GM21526 (cell line): ENCODE measurements at regions not wholly inside any gene's neighbourhood (a gene's known extent, or its start where the extent isn't known, plus 50 kb on each side); places are given as distances from the start of the nearest gene placed in this dataset.
A peak's percentile ranks its signal among the peaks of the same experiment; 100 is the strongest.

ENCODE experiments used
- ATAC-seq: cut with Tn5 transposase; IDR thresholded peaks from one replicate; pipeline ENCODE4 v1.9.1; 2021; ENCODE audit warnings: moderate library complexity; ENCODE audit not compliant: unreplicated experiment, low FRiP score

- no peak for ATAC-seq
Measured at GRCh38 chr12:24724814-24725213, 224.1 kb downstream of the BCAT1 start.

- ATAC-seq = no peak
Measured at GRCh38 chr12:24723759-24724158, 225.1 kb downstream of the BCAT1 start.

- no peak for ATAC-seq
Measured at GRCh38 chr12:24721191-24721590, 227.7 kb downstream of the BCAT1 start.

- ATAC-seq = peak; percentile 76
Measured at GRCh38 chr12:24719293-24719721, 229.6 kb downstream of the BCAT1 start.

GRCh38 chr12:24718617-24719016 is 230.3 kb downstream of the BCAT1 start:
- ATAC-seq = no peak

GRCh38 chr12:24714237-24714636 is 234.7 kb downstream of the BCAT1 start:
- ATAC-seq = no peak

- ATAC-seq = no peak
Measured at GRCh38 chr12:24711056-24712008, 237.6 kb downstream of the BCAT1 start.

GRCh38 chr12:24709216-24709615 is 239.7 kb downstream of the BCAT1 start:
- ATAC-seq = no peak

GRCh38 chr12:24708718-24709117 is 240.2 kb downstream of the BCAT1 start:
- ATAC-seq = no peak

- no peak for ATAC-seq
Measured at GRCh38 chr12:24708043-24708442, 240.9 kb downstream of the BCAT1 start.

- no peak for ATAC-seq
Measured at GRCh38 chr12:24707334-24707733, 241.6 kb downstream of the BCAT1 start.

- peak; percentile 99 for ATAC-seq
Measured at GRCh38 chr12:24705741-24706358, 243.1 kb downstream of the BCAT1 start.

GRCh38 chr12:24705216-24705615 is 243.7 kb downstream of the BCAT1 start:
- no peak for ATAC-seq

- ATAC-seq = no peak
Measured at GRCh38 chr12:24701343-24701742, 247.6 kb downstream of the BCAT1 start.

GRCh38 chr12:24698972-24699371 is 249.9 kb downstream of the BCAT1 start:
- no peak for ATAC-seq

- no peak for ATAC-seq
Measured at GRCh38 chr12:24697769-24698168, 251.1 kb downstream of the BCAT1 start.

GRCh38 chr12:24697295-24697694 is 251.6 kb downstream of the BCAT1 start:
- no peak for ATAC-seq

GRCh38 chr12:24696800-24697199 is 252.1 kb downstream of the BCAT1 start:
- ATAC-seq = no peak

- ATAC-seq = no peak
Measured at GRCh38 chr12:24695657-24696329, 253.1 kb downstream of the BCAT1 start.

- ATAC-seq = no peak
Measured at GRCh38 chr12:24695103-24695502, 253.8 kb downstream of the BCAT1 start.

- ATAC-seq = no peak
Measured at GRCh38 chr12:24688601-24689000, 260.3 kb downstream of the BCAT1 start.
